HepG2 (cell line): ENCODE measurements at regions not wholly inside any gene's neighbourhood (a gene's known extent, or its start where the extent isn't known, plus 50 kb on each side); places are given as distances from the start of the nearest gene placed in this dataset.

ENCODE experiments used
- JUN ChIP-seq: sonication (generic); formaldehyde crosslinking; IDR thresholded peaks from 2 replicates; pipeline ENCODE4 v1.4.0; 2020; ENCODE audit warnings: mild to moderate bottlenecking, missing genetic modification reagents
- TCF7L2 ChIP-seq: IDR thresholded peaks from 2 replicates; pipeline ENCODE4 v1.6.1; 2011; ENCODE audit warnings: mild to moderate bottlenecking, low read depth, low read length, moderate library complexity
- ZNF710 ChIP-seq: sonication (generic); formaldehyde crosslinking; IDR thresholded peaks from 2 replicates; pipeline ENCODE4 v1.5.0; 2020; ENCODE audit warnings: mild to moderate bottlenecking, missing genetic modification reagents, borderline replicate concordance
- ZNF766 ChIP-seq: sonication (generic); formaldehyde crosslinking; IDR thresholded peaks from 2 replicates; pipeline ENCODE4 v1.5.0; 2020; ENCODE audit warnings: missing genetic modification reagents, borderline replicate concordance

GRCh38 chr2:162926501-162926900 lies 87.9 kb upstream of the KCNH7 start:
- TF ChIP-seq TCF7L2: no peak
- no peak for TF ChIP-seq ZNF766 (CRISPR knock-in tag)
- TF ChIP-seq JUN (CRISPR knock-in tag): no peak
- TF ChIP-seq ZNF710: no peak
